DND-41 (cell line): ENCODE measurements at regions not wholly inside any gene's neighbourhood (a gene's known extent, or its start where the extent isn't known, plus 50 kb on each side); places are given as distances from the start of the nearest gene placed in this dataset.

Experiments
- ATAC-seq: fragments of 200-7000 bp; cut with Tn5 transposase; 3 replicates; pipeline ENCODE4 v1.9.1; 2021; ENCODE audit warnings: low read depth; ENCODE audit not compliant: insufficient read depth
- DNase-seq: peaks from one replicate; pipeline ENCODE4 v3.0.0-alpha.2; 2020
- H2AFZ ChIP-seq: 2 replicates; pipeline ENCODE4 v1.6.0; 2012; ENCODE audit warnings: low read depth, low read length
- H3K27ac ChIP-seq: 2 replicates; pipeline ENCODE4 v1.5.1; 2012; ENCODE audit warnings: low read length, inconsistent platforms
- H3K27me3 ChIP-seq: fragments of 200-600 bp; sonication (generic); 2 replicates; pipeline ENCODE4 v1.6.0; 2012; ENCODE audit warnings: low read length, mild to moderate bottlenecking, inconsistent platforms; ENCODE audit not compliant: insufficient read depth, poor library complexity
- H3K36me3 ChIP-seq: 2 replicates; pipeline ENCODE4 v1.5.1; 2012; ENCODE audit warnings: low read length, inconsistent platforms; ENCODE audit not compliant: insufficient read depth
- H3K4me1 ChIP-seq: 2 replicates; pipeline ENCODE4 v1.5.1; 2012; ENCODE audit warnings: mild to moderate bottlenecking, low read length; ENCODE audit not compliant: insufficient read depth
- H3K4me2 ChIP-seq: 2 replicates; pipeline ENCODE4 v1.6.0; 2012; ENCODE audit warnings: mild to moderate bottlenecking, moderate library complexity, low read length, inconsistent platforms; ENCODE audit not compliant: insufficient read depth
- H3K4me3 ChIP-seq, 2 experiments: fragments of 200-600 bp in 1 of 2; shearing (Covaris generic) in 1 of 2; 2 replicates each; pipeline ENCODE4 v1.5.1; 2012 to 2016; ENCODE audit warnings: inconsistent platforms in 2 of 2, low read length in 2 of 2, mild to moderate bottlenecking in 2 of 2, low read depth in 1 of 2, moderate library complexity in 1 of 2
- H3K79me2 ChIP-seq: 2 replicates; pipeline ENCODE4 v1.6.0; 2012; ENCODE audit warnings: low read length, inconsistent platforms; ENCODE audit not compliant: insufficient read depth
- H3K9ac ChIP-seq: 2 replicates; pipeline ENCODE4 v1.6.0; 2012; ENCODE audit warnings: low read depth, mild to moderate bottlenecking, inconsistent platforms, low read length, moderate library complexity
- H3K9me3 ChIP-seq: 2 replicates; pipeline ENCODE4 v1.5.1; 2012; ENCODE audit warnings: low read length, moderate library complexity, mild to moderate bottlenecking, inconsistent platforms; ENCODE audit not compliant: insufficient read depth, severe bottlenecking
- H4K20me1 ChIP-seq: 2 replicates; pipeline ENCODE4 v1.6.0; 2012; ENCODE audit warnings: low read length; ENCODE audit not compliant: insufficient read depth
- EZH2 ChIP-seq: IDR thresholded peaks from 3 replicates; pipeline ENCODE4 v1.6.1; 2012; ENCODE audit warnings: borderline replicate concordance, low read depth, mild to moderate bottlenecking, moderate library complexity, low read length, inconsistent platforms; ENCODE audit not compliant: severe bottlenecking
- TF ChIP-seq, protein P1 (sequence below): IDR thresholded peaks from 2 replicates; pipeline ENCODE4 v1.5.1; 2012; ENCODE audit warnings: borderline replicate concordance, low read length, moderate library complexity, mild to moderate bottlenecking; ENCODE audit not compliant: poor library complexity, severe bottlenecking; ENCODE audit errors: extremely low read depth

DNA sequence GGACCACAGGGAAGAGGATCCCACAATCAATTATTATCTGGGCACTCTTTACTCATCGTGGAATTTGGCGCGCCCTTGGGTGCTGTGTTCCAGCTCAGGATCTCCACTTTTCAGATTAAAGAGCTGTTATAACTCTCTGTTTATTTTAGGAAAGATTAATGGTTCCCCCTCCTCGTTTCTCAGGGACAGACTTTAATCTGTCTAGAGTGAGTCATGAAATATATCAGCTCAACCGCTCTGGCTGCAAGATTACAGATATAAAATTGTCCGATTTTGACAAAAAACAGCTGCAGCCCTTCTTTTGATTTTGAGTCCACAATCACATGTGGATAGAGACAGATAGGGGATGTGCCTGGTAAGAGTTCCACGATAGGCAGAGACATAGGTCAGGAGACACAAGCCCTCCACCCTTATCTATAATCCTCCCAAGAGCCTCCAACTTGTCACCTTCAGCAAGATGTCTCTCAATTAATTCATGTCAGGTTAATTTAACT, 77.6 kb upstream of the ANKRD55 start:
- H4K20me1 ChIP-seq, result no peaks in the 10 kb centered on the region
- H3K4me3 ChIP-seq, result no peak overlapping the region
- no peaks in the 10 kb centered on the region for H3K79me2 ChIP-seq
- H3K9ac ChIP-seq, result no peak overlapping the region
- no peak overlapping the region for H3K4me2 ChIP-seq
- H3K9me3 ChIP-seq, result no peaks in the 10 kb centered on the region
- ATAC-seq, result no peak
- no peaks in the 10 kb centered on the region for H3K36me3 ChIP-seq
- no peaks in the 10 kb centered on the region for H3K4me1 ChIP-seq
- no peak overlapping the region for H3K27ac ChIP-seq
- no peak for DNase-seq
- TF ChIP-seq, protein P1, sequence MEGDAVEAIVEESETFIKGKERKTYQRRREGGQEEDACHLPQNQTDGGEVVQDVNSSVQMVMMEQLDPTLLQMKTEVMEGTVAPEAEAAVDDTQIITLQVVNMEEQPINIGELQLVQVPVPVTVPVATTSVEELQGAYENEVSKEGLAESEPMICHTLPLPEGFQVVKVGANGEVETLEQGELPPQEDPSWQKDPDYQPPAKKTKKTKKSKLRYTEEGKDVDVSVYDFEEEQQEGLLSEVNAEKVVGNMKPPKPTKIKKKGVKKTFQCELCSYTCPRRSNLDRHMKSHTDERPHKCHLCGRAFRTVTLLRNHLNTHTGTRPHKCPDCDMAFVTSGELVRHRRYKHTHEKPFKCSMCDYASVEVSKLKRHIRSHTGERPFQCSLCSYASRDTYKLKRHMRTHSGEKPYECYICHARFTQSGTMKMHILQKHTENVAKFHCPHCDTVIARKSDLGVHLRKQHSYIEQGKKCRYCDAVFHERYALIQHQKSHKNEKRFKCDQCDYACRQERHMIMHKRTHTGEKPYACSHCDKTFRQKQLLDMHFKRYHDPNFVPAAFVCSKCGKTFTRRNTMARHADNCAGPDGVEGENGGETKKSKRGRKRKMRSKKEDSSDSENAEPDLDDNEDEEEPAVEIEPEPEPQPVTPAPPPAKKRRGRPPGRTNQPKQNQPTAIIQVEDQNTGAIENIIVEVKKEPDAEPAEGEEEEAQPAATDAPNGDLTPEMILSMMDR, result no peak
- no peak for TF ChIP-seq EZH2
- peaks cover 9% of the 10 kb centered on the region for H3K27me3 ChIP-seq
- H2AFZ ChIP-seq, result no peak overlapping the region

DNA sequence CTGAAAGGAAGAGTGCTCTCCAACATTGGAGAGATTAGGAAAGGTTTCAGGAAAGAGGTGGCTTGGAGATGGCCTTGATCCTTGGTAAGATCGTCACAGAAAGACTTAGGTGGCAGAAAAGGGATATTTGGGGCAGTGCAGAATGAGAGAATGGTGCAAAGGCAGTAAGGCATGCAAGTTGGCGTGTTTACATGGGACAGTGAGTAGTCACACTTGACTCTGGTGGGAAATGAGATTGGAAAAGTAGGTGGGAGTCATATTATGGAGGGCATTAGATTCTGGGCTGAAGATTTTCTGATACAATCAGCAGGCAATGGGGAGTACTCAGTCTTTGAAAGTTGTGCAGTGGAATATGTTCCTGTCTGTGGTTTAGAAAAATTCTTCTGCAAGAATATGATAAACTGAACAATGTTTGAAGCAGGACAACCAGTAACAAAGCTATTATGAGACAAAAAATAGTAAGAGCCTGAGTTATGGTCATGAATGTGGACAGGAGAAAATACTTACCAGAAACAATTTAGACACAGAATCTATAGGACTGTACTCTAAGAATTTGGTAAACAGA, 76.2 kb upstream of the ANKRD55 start:
- Histone ChIP-seq H3K27ac (no peak overlapping the region), H3K4me3 (no peak overlapping the region), H3K4me1 (no peaks in the 10 kb centered on the region), H3K27me3 (peaks cover 9% of the 10 kb centered on the region), H3K9me3 (no peaks in the 10 kb centered on the region), H3K4me2 (no peak overlapping the region), H3K36me3 (no peaks in the 10 kb centered on the region), H2AFZ (no peak overlapping the region), H3K79me2 (no peaks in the 10 kb centered on the region), H3K9ac (no peak overlapping the region), H4K20me1 (no peaks in the 10 kb centered on the region)
- DNase-seq, result no peak
- TF ChIP-seq EZH2, result no peak
- TF ChIP-seq, protein P1, result no peak
- no peak for ATAC-seq

DNA sequence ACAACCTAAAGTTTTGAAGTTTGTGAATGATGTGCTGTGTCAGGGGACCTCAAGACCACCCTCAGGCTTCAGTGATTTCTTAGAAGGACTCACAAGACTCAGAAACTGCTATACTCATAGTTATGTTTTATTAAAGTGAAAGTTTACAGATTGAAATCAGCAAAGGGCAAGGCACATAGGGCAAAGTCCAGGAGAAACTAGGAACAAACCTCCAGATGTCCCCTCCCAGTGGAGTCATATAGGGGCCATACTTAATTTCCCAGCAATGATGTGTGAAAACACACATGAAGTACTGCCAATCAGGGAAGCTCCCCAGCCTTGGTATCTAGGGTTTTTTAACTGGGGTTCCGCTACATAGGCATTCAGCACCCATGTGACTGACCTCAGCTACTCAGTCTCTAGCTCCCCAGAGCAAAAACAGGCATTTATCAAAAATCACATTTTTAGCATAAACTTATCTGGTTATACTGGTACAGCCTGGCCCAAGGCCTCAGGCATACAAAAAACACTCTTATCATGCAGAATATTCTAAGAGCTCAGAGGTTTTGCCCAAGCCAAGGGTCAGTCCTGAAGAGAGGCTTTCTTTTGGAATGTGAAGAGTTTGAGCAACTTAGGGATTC, 74.7 kb upstream of the ANKRD55 start:
- no peaks in the 10 kb centered on the region for H3K4me1 ChIP-seq
- TF ChIP-seq, protein P1, result no peak
- TF ChIP-seq EZH2, result no peak

More for the DNA sequence above, 74.7 kb upstream of the ANKRD55 start:
- no peak overlapping the region for H3K27ac ChIP-seq
- DNase-seq (no peak), ATAC-seq (no peak)
- H3K9me3 ChIP-seq, result no peaks in the 10 kb centered on the region
- no peaks in the 10 kb centered on the region for H3K79me2 ChIP-seq
- no peak overlapping the region for H3K4me3 ChIP-seq
- H3K27me3 ChIP-seq, result peaks cover 3% of the 10 kb centered on the region
- no peak overlapping the region for H3K4me2 ChIP-seq
- no peaks in the 10 kb centered on the region for H4K20me1 ChIP-seq
- no peak overlapping the region for H3K9ac ChIP-seq
- H3K36me3 ChIP-seq, result no peaks in the 10 kb centered on the region
- H2AFZ ChIP-seq, result no peak overlapping the region
